OCI-M1 (cell line): ENCODE measurements at regions not wholly inside any gene's neighbourhood (a gene's known extent, or its start where the extent isn't known, plus 50 kb on each side); places are given as distances from the start of the nearest gene placed in this dataset.
"Not testable (repeated sequence)": the region's sequence is repeated elsewhere in the genome, so short reads cannot be mapped to it uniquely, and the experiment has no call there.

Experiments
- DNase-seq: peaks from one replicate; lab custom pipeline; 2025; lab: John Stamatoyannopoulos, UW

DNA sequence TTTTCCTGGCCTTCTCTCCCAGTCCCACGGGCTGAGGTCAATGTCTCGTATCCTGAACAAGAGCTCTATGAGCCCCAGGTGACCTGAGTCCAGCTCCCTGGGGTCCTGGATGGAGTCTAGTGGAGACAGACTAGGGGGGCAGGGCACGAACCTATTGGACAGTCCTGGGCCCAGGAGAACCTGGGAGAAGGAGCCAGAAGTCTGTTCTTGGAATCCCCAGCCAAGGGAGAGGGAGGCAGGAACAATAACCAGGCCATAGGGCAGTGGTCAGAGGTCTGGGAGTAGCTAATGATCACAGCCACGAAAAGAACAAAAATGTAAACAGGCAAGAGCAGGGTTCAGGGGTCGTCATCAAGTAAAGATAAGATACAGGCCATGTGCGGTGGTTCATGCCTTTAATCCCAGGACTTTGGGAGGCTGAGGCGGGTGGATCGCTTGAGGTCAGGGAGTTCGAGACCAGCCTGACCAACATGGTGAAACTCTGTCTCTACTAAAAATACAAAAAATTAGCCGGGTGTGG lies 60.8 kb downstream of the COPRS start:
- DNase-seq, result no peak

DNA sequence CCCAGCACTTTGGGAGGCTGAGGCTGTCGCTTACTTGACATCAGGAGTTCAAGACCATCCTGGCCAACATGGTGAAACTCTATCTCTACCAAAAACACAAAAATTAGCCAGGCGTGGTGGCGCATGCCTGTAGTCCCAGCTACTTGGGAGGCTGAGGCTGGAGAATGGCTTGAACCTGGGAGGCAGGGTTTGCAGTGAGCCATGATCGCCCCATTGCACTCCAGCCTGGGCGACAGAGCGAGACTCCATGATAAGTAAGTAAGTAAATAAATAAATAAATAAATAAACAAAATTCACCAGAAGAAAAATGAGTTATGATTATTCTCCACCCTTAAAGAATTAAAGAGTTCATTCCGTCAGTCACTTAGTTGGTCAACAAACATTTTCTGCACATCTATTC lies 63.1 kb downstream of the COPRS start:
- not testable (repeated sequence) for DNase-seq

DNA sequence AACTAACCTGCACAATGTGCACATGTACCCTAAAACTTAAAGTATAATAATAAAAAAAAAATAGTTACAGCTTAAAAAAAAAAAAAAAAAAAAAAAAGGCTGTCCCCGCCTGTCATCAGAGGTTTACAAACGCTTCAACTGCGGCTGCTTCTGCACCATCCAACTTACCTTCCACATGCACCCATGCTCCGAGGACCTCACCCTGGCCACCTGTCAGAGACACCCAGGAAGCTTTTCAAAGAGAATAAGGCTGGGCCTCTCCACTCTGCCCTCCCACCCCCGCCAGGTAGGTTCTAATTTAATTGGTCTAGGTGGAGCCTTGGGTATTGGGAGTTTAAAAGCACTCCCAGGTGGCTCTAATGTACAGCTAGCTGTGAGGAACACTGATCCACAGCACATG lies 64.9 kb downstream of the COPRS start:
- no peak for DNase-seq

DNA sequence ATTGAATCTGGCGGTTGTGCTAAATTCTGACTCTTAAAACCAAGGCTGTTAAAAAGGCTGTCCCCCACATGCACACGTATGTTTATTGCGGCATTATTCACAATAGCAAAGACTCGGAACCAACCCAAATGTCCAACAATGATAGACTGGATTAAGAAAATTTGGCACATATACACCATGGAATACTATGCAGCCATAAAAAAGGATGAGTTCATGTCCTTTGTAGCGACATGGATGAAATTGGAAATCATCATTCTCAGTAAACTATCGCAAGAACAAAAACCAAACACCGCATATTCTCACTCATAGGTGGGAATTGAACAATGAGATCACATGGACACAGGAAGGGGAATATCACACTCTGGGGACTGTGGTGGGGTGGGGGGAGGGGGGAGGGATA lies 65.4 kb downstream of the COPRS start:
- DNase-seq, result not testable (repeated sequence)

DNA sequence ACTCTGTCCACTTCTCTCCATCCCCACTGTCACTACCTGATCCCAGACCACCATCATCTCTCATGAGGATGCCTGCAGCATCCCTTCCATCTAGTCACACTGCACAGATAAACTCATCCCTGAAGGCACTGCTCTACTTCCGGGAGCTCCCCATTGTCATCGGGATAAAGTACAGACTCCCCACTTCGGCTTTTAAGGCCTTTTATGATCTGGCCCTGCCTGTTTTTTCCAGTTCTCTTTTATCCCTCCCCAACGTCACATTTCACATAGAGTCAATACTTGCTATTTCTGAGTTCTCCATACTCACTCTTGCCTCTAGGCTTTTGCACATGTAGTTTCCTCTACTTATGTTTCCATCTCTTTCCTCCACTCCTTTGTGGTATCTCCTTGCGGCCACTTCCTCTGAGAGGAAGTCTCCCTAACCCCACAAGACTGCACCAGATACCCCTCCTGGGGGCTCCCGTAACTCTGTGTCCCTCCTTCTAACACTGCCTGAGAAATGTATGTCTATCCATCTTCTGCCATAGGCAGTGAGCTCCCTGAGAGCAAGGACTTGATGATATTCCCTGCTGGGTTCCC lies 66.9 kb downstream of the COPRS start:
- DNase-seq, result no peak

DNA sequence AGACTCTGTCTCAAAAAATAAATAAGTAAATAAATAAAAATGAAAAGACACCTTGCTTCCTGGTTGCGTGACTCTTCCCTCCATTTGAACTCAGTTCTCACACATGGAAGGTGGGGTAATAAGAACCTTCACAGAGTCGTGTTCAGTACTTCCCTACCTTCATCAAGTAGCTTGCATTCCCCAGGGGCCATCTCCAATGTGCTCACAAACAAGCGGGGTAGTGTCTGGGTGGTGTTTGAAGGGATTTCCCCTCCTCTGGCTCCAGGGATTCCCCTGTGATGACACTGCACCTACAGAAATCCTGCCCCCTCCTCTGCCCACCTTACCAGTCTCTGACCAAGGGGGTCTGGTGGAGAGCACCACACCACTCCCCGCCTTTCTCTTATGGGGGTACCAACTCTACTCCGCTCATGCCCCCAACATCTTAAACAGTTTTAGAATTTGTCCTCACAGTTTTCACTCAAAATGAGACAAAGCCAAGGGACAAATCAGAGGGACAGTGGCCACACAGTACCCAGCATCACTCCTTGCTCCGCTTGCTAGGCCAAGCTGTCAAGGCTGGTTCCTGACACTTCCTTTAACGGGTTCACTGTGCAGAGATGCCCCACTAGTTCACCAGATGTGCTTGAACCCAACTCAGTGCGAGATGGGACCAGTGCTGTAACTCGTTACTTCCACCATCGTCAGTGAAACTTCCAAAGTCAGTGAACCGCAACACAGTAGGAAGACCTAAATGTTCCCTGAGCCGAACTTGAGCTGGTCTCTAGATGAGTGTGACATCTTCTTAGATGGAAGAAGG lies 69.1 kb downstream of the COPRS start:
- DNase-seq, result no peak

DNA sequence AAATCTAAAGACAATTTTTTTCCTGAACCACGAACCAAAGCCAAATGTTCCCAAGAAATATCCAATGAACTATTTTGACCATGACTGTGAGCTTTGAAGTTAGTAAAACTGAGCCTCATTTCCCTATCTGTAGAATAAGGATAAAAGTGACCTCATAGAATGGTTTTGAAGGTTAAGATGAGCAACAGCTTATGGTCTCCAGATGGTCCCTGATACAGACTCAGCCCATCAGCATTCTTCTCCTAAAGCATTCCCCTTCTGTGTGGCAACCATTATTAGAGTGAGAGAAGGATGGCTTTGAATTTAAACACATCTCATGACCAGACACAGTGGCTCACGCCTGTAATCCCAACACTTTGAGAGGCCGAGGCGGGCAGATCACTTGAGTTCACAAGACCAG lies 70.1 kb downstream of the COPRS start:
- DNase-seq, result no peak

DNA sequence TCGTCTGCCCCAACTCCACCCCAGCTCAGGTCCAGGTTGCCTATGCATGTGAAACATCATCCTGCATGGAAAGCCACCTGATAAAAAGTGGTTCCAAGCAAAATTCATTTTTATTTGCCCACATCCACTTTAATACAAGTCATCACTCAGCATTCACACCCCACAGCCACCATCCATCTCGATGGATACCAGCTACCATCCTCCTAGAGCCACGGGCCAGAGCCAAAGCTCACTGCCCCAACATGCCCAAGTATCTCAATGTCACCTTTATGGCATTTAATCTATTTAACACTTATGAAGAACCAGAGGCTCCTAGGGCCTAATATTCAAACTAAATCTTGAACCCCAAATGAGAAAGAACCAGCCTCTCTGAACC lies 70.5 kb downstream of the COPRS start:
- DNase-seq, result no peak

DNA sequence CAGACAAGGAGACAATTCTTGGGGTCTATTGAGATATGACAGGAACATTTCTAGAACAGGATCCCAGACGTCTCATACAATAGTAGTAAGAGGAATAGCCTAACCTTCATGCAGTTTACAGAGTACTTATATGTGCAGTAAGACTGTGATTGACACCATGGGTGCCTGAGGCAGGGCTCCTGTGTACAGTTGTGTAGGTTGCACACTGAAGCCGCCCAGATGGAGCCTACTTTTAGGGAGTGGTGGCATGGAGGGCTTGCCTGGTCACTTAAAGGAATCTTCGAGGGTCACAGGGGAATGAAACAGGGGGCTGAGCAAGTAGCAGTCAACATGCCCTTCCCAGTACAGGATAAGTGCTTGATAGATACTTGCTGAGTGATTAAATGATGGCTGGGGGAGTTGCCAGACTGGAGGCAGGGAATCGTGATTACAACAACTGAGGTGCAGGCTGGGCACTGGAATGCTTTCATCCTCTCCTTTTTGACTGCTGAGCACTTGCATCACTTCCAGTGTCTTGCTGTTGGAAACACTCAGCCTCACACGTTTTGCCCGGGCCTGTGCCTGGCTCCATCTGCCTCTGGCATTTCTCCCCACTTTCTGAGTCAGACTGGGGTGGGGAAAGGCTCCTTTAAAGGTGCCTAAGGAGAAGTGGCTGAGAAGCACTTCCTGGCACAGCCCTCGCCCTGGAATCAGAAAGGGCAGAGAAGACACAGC lies 71.0 kb downstream of the COPRS start:
- no peak for DNase-seq

DNA sequence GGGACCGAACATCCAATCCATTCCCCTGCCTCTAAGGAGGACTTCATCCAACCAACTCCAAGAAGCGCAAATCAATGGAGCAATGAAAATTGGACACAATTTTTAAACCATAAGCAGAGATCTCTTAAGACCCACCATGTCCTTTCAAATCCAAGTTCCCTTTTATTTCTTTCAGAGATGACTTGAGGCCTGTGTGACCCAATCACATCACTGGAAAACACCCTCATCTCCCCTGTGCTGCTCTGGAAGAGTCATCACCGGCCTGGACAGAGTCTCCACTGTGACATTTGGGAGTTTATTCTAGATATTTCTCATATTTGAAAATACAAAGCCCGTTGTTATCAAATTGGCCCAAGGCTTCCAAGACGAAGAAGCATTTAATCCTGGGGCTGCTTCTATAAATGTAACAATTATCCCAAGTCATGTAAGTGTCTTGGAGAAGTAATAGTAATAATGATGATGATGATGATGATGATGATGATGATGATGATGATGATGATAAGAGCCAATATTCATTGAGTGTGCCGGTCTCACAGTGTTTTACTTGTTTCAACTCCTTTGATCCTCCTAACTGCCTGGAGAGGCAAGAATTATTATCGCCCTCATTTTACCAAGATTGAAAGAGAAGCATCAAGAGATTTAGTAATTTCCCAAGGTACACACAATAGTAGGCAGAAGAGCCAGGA lies 72.1 kb downstream of the COPRS start:
- DNase-seq, result no peak

DNA sequence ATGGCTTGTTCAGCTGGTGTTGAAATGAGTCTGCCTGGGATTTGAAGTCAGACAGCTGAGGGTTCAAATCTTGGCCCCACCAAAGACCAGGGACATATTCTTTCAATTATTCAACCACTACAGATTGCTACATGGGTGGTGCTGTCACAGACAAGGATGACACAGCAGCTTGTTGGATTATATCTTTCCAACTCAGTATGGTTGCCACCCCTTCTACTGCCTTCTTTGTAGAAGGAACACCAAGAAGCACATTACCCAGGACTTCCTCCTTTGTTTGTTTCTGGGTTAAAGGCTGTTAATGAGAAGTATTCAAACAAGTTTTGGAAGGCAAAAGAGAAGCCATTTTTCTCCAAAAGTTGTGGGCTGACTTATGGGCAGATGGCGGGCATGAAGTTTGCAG lies 78.6 kb downstream of the COPRS start:
- DNase-seq, result peak; percentile 71

DNA sequence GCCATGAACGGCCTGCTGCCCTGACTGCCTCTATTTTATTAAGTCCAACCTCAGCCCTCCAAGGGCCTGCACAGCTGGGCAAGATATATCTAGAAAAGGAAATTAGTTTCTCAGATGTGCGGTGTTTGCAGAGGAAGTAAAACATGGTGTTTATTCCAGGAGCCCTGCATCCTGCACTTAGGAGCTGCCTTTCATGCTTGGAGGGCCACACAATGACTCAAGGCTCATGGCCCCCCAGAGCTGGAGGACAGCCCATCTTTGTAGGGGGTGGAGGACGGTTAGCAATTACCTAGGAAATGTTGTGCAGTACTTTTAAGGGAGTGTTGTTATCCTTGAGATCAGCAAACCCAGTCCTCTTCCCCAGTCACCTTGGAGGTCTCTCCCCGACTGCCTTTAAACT lies 80.5 kb downstream of the COPRS start:
- DNase-seq, result no peak

DNA sequence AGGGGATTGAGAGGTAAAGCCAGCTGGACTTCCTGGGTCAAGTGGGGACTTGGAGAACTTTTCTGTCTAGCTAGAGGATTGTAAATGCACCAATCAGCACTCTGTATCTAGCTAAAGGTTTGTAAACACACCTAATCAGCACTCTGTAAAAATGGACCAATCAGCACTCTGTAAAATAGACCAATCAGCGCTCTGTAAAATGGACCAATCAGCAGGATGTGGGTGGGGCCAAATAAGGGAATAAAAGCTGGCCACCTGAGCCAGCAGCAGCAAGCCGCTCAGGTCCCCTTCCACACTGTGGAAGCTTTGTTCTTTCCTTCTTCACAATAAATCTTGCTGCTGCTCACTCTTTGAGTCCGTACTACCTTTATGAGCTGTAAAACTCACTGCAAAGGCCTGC lies 87.7 kb downstream of the COPRS start:
- DNase-seq, result not testable (repeated sequence)

DNA sequence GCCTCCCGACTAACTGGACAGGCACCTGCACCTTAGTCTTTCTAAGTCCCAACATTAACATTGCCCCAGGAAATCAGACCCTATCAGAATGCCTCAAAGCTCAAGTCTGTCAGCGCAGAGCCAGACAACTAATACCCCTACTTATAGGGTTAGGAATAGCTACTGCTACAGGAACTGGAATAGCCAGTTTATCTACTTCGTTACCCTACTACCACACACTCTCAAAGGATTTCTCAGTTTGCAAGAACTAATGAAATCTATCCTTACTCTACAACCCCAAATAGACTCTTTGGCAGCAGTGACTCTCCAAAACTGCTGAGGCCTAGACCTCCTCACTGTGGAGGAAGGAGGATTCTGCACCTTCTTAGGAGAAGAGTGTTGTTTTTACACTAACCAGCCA lies 88.5 kb downstream of the COPRS start:
- DNase-seq, result not testable (repeated sequence)

DNA sequence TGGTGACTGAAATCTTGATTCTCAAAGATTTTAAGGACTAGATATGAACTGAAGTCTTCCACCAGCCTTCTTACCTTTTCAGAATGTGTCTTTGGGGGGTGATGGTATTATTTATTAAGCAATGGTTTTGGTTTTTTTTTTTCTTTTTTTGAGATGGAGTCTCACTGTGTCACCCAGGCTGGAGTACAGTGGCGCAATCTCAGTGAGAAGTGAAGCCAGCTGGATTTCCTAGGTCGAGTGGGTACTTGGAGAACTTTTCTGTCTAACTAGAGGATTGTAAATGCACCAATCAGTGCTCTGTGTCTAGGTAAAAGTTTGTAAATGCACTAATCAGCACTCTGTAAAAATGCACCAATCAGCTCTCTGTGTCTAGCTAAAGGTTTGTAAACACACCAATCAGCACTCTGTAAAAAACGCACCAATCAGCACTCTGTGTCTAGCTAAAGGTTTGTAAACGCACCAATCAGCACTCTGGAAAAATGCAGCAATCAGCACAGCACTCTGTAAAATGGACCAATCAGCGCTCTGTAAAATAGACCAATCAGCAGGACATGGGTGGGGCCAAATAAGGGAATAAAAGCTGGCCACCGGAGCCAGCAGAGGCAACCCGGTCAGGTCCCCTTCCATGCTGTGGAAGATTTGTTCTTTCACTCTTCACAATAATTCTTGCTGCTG lies 97.1 kb downstream of the COPRS start:
- not testable (repeated sequence) for DNase-seq

DNA sequence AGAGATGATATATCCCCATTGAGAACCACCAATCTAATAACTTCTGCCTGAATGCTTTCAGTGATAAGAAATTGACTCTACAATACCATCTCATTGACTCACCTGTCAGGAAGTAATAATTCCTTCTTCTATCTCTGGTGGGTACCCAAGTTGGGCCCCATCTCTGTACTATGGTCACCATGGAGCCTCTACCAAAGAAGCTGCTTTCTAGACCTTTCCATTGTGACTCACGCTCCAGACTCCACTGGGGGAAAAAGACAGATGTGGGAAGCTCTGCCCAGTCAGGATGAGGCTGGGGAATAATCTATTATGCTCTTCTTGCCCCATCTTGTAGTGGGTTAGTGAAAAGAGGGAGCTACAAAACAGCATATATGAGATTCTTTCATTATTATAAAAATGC lies 100.4 kb downstream of the COPRS start:
- DNase-seq, result no peak

DNA sequence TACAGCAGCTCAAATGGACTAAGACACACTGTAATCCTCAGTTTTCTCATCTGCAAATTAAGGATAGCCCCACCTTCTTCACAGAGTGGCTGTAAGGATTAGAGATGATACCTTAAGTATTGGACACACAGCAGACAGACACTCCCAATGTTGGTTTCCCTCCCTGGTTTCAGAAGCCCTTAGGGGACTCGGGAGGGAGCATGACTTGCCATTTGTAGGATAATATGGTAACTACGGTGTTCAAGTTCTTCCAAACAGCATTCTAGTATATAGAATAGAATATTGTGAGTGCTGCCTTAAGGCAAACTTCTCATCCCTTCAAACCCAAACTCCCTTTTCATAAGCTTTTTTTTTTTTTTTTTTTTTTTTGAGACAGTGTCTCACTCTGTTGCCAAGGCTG lies 101.9 kb downstream of the COPRS start:
- DNase-seq, result no peak

DNA sequence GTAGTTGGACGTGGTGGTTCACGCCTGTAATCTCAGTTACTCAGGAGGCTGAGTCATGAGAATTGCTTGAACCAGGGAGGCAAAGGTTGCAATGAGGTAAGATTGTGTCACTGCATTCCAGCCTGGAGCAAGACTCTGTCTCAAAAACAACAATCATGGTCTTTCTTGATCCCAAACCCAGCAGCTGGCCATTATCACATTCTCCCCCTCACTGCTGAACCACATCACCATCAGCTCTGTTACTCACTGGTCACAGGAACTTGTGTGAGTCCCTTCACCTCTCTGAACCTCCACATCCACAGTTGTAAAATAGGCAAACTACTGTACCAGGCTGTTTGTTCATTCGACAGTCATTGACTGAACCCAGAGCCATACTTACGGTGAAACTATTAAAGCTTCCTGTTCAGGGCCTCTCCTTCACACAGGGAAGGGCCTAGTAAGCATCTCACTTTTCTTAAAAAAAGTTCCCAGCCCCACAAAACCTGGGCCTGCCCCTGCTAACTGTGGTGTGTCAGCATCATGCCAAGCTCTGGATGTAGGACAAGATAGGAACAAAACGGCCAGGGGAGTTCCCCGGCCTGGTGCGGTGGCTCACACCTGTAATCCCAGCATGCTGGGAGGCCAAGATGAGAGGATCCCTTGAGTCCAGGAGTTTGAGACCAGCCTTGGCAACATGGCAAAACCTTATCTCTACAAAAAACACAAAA lies 104.7 kb downstream of the COPRS start:
- no peak for DNase-seq

DNA sequence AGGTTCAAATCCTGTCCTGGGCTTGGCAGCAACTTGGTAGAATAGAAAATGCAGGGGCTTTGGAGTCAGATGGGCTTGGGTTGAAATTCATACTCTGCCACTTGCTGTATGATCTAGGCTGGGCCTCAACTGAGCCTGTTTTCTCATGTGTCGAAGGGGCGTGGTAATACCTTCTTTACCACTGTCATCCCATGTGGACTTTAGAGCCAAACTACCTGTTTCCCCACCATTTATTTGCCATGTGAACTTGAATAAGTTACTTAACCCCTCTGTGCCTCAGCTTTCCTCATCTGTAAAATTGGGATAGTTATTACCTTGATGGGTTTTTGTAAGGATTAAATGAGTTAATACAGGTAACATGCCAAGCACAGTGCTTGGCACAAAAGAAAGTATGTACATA lies 106.0 kb downstream of the COPRS start:
- DNase-seq, result no peak

DNA sequence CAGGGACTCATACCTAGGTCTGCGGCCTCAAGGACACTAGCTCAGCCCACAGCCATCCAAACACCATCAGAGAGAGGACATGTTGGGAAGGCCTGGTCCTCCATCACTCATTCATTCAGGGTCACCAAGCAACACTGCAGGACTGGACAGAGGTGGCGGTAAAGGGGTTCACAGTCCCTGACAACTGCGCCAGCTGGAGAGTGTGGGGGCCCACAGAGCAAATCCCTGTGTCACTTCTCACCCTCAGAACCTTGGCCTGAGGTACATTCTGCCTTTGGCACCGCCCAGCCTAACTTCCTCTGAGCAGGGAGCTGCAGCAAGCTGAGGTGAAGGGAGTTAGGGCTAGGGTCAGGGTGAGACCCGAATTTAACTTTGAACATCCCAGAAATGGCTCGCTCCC lies 106.5 kb downstream of the COPRS start:
- DNase-seq, result no peak

DNA sequence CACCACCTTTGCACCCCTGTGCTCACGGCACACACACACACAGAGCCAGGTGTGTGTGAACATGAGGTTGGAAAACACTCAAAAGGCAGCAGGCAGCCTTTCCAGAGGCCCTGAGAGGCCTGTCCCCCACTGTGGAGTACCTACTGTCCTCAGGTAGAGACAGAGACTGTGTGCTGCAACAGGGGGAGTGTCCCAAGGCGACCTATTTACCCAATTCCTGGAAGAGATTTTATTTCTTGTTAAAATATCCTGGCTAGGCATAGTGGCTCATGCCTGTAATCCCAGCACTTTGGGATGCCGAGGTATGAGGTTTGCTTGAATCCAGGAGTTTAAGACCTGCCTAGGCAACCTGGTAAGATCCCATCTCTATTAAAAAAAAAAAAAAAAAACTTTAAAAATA lies 108.5 kb downstream of the COPRS start:
- DNase-seq, result no peak
